Uterus (tissue), 2 donors: ENCODE measurements at regions not wholly inside any gene's neighbourhood (a gene's known extent, or its start where the extent isn't known, plus 50 kb on each side); places are given as distances from the start of the nearest gene placed in this dataset.

Experiments
- CTCF ChIP-seq, 4 experiments: fragments of 200-600 bp in 2 of 4; fragments of 450-650 bp in 2 of 4; sonication (generic) in 2 of 4; IDR thresholded peaks; one replicate each; pipeline ENCODE4 v1.5.1; 2016 to 2019; ENCODE audit warnings: antibody characterized with exemption in 4 of 4, mild to moderate bottlenecking in 2 of 4, moderate library complexity in 1 of 4
- POLR2A ChIP-seq, 2 donors: fragments of 450-650 bp; IDR thresholded peaks; one replicate each; pipeline ENCODE4 v1.6.1; 2016; ENCODE audit warnings: antibody characterized with exemption in 2 of 2, mild to moderate bottlenecking in 1 of 2, moderate library complexity in 1 of 2

GRCh38 chr12:77152623-77153193 lies 87.3 kb upstream of the E2F7 start:
- TF ChIP-seq CTCF (IDR thresholded peaks at IDR 0.05), result peak in 2 of 4 experiments; percentile 40 to 49
- no peak for TF ChIP-seq POLR2A (IDR thresholded peaks at IDR 0.05)
